ENCODE measurements at regions not wholly inside any gene's neighbourhood (a gene's known extent, or its start where the extent isn't known, plus 50 kb on each side); places are given as distances from the start of the nearest gene placed in this dataset.

GRCh38 chr10:91137822-91138221, 82.6 kb upstream of the PCGF5 start:
- no peak for DNase-seq (ENCODE audit: low spot score)

GRCh38 chr10:91140995-91141549, 79.4 kb upstream of the PCGF5 start:
- DNase-seq (ENCODE audit: low spot score), result no peak

- DNase-seq (ENCODE audit: low spot score), result peak; percentile 23
Measured at GRCh38 chr10:91144961-91145360, 75.5 kb upstream of the PCGF5 start.

GRCh38 chr10:91146146-91146545, 74.3 kb upstream of the PCGF5 start:
- DNase-seq (ENCODE audit: low spot score), result no peak

GRCh38 chr10:91149550-91149949, 70.9 kb upstream of the PCGF5 start:
- DNase-seq (ENCODE audit: low spot score), result no peak

- no peak for DNase-seq (ENCODE audit: low spot score)
Measured at GRCh38 chr10:91150631-91151030, 69.8 kb upstream of the PCGF5 start.

GRCh38 chr10:91153508-91153907, 67.0 kb upstream of the PCGF5 start:
- no peak for DNase-seq (ENCODE audit: low spot score)

GRCh38 chr10:91154842-91155241, 65.6 kb upstream of the PCGF5 start:
- DNase-seq (ENCODE audit: low spot score), result no peak

- DNase-seq (ENCODE audit: low spot score), result no peak
Measured at GRCh38 chr10:91156196-91156595, 64.3 kb upstream of the PCGF5 start.

- DNase-seq (ENCODE audit: low spot score), result no peak
Measured at GRCh38 chr10:91159254-91159783, 61.1 kb upstream of the PCGF5 start.

GRCh38 chr10:91162050-91162494, 58.4 kb upstream of the PCGF5 start:
- peak; percentile 30 for DNase-seq (ENCODE audit: low spot score)

- peak; percentile 40 for DNase-seq (ENCODE audit: low spot score)
Measured at GRCh38 chr10:91162495-91163268, 57.8 kb upstream of the PCGF5 start.

- DNase-seq (ENCODE audit: low spot score), result peak; percentile 16
Measured at GRCh38 chr10:91163269-91163868, 57.1 kb upstream of the PCGF5 start.

GRCh38 chr10:91163869-91164474, 56.5 kb upstream of the PCGF5 start:
- peak; percentile 44 for DNase-seq (ENCODE audit: low spot score)

GRCh38 chr10:91164520-91165065, 55.9 kb upstream of the PCGF5 start:
- no peak for DNase-seq (ENCODE audit: low spot score)

GRCh38 chr10:91167406-91167805, 53.1 kb upstream of the PCGF5 start:
- no peak for DNase-seq (ENCODE audit: low spot score)

GRCh38 chr10:91170418-91170817, 50.0 kb upstream of the PCGF5 start:
- DNase-seq (ENCODE audit: low spot score), result no peak

Measured in A172 (cell line).